Astrocyte of the cerebellum (primary cell): ENCODE measurements at regions not wholly inside any gene's neighbourhood (a gene's known extent, or its start where the extent isn't known, plus 50 kb on each side); places are given as distances from the start of the nearest gene placed in this dataset.
"Not testable (repeated sequence)": the region's sequence is repeated elsewhere in the genome, so short reads cannot be mapped to it uniquely, and the experiment has no call there.

ENCODE experiments used
- DNase-seq: peaks from one replicate; pipeline ENCODE4 v3.0.0-alpha.2; 2011; ENCODE audit warnings: low read depth
- H3K4me3 ChIP-seq: 2 replicates; pipeline ENCODE4 v1.5.1; 2011; ENCODE audit warnings: mild to moderate bottlenecking, low read depth, low read length, moderate library complexity
- CTCF ChIP-seq: IDR thresholded peaks from 2 replicates; pipeline ENCODE4 v1.5.1; 2012; ENCODE audit warnings: low read length, low read depth, moderate library complexity, mild to moderate bottlenecking; ENCODE audit errors: missing control alignments
- in situ Hi-C: cut with HindIII; loops from 2 replicates; pipeline ENCODE4 v1.10.0; 2017; ENCODE audit warnings: low sequenced_read_pairs

DNA sequence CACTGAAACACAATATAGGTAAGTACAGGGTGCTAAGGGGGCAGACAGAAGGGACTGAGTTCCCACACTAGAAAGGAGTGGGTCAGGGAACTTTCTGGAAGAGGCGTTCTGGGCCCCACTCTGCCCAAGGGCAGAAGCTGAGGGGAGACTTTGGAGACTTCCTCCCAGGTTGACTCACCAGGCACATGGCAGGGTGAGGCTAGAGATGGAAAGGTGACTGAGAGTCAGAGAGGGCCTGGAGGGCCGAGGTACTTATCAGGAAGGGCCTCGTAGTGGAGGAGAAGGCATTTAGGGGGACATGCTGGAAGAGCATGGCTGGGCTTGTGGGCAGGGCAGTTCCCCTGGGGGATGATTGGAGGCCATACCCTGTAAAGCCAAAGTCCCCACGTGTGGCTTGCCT, 159.9 kb upstream of the JUN start:
- in situ Hi-C loops: no loop called here
- no peak overlapping the region for H3K4me3 ChIP-seq
- no peak for TF ChIP-seq CTCF
- no peak for DNase-seq

GRCh38 chr1:58944439-58944838, 160.6 kb upstream of the JUN start:
- in situ Hi-C loops: no loop called here
- no peak for TF ChIP-seq CTCF
- H3K4me3 ChIP-seq: no peak overlapping the region
- DNase-seq: no peak

GRCh38 chr1:58946390-58946789, 162.5 kb upstream of the JUN start:
- in situ Hi-C loops: no loop called here
- DNase-seq: no peak
- H3K4me3 ChIP-seq: no peak overlapping the region
- no peak for TF ChIP-seq CTCF

- TF ChIP-seq CTCF: no peak
- no peak overlapping the region for H3K4me3 ChIP-seq
- no peak for DNase-seq
- in situ Hi-C loops: no loop called here
Measured at GRCh38 chr1:58948671-58949070, 164.8 kb upstream of the JUN start.

DNA sequence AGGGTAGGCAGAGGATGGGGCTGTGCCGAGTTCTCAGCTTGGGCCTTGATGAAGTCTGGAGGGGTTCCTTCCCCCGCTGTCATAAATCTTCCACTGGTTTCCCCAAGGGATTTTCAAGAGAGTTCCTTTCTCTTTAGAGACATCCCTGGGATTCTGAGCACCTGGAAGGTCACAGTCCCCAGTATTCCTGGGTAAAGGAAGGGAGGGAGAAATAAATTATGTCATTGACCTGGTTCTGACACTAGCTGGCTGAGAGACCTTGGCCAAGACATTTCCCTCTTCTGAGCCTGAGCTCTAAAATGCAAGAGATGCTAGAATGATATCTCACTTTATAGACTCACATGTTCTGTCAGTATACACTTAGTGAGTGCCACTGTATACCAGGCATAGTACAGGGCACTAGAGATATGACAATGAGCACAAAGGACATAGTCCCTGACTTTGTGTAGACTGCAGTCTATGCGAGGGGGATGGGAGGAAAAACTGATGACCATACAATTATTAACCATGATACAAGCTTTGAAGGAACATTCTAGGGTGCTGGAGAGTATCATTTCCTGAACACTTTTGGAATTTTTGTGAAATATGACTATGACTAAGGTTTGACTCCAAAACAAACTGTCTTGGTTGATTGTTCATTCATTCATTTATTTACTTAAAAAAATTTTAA, 165.8 kb upstream of the JUN start:
- DNase-seq: no peak
- in situ Hi-C loops: no loop called here
- no peak for TF ChIP-seq CTCF
- no peak overlapping the region for H3K4me3 ChIP-seq

- no peak for DNase-seq
- in situ Hi-C loops: no loop called here
- H3K4me3 ChIP-seq: no peak overlapping the region
- TF ChIP-seq CTCF: no peak
Measured at GRCh38 chr1:58950897-58951296, 167.1 kb upstream of the JUN start.

GRCh38 chr1:58953951-58954350, 170.1 kb upstream of the JUN start:
- in situ Hi-C loops, DNase-seq, H3K4me3 ChIP-seq: not testable (repeated sequence)

DNA sequence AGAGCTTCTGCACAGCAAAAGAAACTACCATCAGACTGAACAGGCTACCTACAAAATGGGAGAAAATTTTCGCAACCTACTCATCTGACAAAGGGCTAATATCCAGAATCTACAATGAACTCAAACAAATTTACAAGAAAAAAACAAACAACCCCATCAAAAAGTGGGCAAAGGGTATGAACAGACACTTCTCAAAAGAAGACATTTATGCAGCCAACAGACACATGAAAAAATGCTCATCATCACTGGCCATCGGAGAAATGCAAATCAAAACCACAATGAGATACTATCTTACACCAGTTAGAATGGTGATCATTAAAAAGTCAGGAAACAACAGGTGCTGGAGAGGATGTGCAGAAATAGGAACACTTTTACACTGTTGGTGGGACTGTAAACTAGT, 179.4 kb upstream of the JUN start:
- DNase-seq, in situ Hi-C loops, H3K4me3 ChIP-seq: not testable (repeated sequence)
